ENCODE measurements at regions not wholly inside any gene's neighbourhood (a gene's known extent, or its start where the extent isn't known, plus 50 kb on each side); places are given as distances from the start of the nearest gene placed in this dataset.

DNA sequence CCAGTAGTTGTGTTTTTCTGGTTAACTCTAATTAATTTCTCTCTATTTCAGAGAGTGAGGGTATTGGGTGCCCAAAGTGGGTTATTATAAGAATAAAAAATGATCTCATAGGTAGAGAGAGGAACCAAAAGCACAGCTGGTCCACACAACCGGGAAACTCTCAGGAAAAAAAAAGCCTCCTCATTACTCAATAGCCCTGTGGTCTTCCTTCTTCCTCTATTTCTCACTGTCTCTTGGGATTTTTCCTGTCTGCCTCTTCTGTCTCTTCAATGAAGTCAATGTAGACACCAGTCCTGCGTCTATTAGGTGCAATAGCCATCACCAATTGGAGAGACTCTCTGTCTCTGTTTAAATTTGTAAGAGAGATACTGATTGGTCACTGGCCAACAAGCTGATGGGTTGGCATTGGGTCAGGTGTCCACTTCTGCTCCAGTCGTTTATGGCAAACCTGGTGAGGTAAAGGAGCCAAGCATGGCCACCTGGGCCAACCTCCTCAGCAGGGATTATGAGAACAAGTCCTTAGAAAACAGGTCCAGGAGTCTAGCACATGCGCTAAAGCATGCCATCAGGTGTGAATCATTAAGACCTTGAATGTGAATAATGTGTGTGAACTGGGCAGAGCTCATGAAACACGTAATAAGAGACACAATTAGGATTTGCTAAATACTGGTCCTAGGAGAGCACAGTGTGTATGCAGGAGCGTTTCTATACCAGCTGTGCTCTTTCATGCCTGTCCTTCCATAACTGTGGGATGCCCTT, 443.0 kb upstream of the RUNX1 start:
- no peak for DNase-seq (ENCODE audit: low read depth)

DNA sequence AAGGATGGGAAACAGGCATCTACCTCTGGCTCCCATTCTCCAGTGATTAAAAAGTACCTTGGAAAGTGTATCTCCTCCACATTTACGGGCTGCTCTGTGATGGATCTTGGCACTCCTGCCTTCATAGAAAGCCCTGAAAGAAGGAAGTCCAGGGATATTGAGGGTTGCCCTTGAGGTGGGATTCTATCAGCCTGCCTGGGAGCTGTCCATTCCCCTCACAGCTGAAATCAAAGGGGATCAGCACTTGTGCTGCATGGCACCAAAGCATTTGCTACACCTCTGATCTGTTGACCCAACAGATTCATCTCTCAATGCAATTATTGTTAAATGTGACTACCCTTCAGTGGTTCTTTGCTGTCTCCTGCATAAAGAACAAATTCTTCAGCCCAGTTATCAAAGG, 442.0 kb upstream of the RUNX1 start:
- no peak for DNase-seq (ENCODE audit: low read depth)

GRCh38 chr21:35489389-35489980, 440.4 kb upstream of the RUNX1 start:
- no peak for DNase-seq (ENCODE audit: low read depth)

- no peak for DNase-seq (ENCODE audit: low read depth)
These were observed 439.8 kb upstream of the RUNX1 start for GRCh38 chr21:35488946-35489345.

GRCh38 chr21:35485364-35485763, 436.3 kb upstream of the RUNX1 start:
- DNase-seq (ENCODE audit: low read depth): no peak

GRCh38 chr21:35484851-35485250, 435.7 kb upstream of the RUNX1 start:
- no peak for DNase-seq (ENCODE audit: low read depth)

GRCh38 chr21:35484032-35484431, 434.9 kb upstream of the RUNX1 start:
- DNase-seq (ENCODE audit: low read depth): no peak

GRCh38 chr21:35482933-35483662, 434.0 kb upstream of the RUNX1 start:
- no peak for DNase-seq (ENCODE audit: low read depth)

GRCh38 chr21:35482096-35482495, 433.0 kb upstream of the RUNX1 start:
- no peak for DNase-seq (ENCODE audit: low read depth)

GRCh38 chr21:35481005-35481404, 431.9 kb upstream of the RUNX1 start:
- DNase-seq (ENCODE audit: low read depth): no peak

GRCh38 chr21:35479529-35479928, 430.4 kb upstream of the RUNX1 start:
- DNase-seq (ENCODE audit: low read depth): no peak

- DNase-seq (ENCODE audit: low read depth): no peak
These were observed 430.0 kb upstream of the RUNX1 start for GRCh38 chr21:35479065-35479448.

DNA sequence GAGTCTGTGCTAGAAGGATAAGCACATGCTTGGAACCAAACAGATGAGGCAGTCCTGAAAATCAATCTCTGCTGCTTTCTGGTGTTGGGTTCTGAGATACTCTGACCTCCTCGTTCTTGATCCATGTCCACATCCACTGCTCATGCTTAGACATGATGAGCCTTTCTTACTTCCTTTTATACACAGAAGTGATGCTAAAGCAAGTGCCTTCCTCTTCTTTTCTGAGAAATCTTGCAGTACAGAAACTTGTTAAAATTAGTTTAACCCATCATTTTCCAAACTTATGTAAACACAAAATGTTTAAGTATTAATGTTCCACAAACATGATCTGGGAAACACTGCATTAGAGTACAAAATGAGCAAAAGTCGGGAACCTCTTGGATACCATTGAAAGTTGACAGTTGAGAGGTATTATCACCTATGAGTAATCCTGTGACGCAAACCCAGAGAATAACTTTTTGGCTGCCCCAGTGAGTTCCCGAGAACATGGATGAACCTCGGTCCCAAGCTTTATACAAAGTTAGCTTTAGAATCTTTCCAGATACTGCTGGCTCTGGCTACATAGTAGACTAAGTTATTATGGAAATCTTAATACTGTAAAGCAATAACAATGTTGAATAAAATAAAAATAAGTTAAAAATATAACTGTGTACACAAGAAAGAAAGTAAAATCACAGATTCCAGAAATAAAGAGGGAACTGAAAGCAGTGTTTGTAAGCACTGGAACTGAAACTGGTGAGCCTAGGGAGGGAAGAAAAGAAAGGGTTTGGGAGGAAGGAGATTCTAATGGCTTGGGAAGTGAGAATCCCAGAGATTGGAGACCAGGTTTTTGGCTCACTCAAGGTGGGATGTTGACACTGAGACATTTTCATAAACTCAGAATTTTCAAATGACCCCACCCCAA, 429.3 kb upstream of the RUNX1 start:
- DNase-seq (ENCODE audit: low read depth): no peak

GRCh38 chr21:35477622-35478021, 428.5 kb upstream of the RUNX1 start:
- no peak for DNase-seq (ENCODE audit: low read depth)

GRCh38 chr21:35476621-35477395, 427.7 kb upstream of the RUNX1 start:
- no peak for DNase-seq (ENCODE audit: low read depth)

DNA sequence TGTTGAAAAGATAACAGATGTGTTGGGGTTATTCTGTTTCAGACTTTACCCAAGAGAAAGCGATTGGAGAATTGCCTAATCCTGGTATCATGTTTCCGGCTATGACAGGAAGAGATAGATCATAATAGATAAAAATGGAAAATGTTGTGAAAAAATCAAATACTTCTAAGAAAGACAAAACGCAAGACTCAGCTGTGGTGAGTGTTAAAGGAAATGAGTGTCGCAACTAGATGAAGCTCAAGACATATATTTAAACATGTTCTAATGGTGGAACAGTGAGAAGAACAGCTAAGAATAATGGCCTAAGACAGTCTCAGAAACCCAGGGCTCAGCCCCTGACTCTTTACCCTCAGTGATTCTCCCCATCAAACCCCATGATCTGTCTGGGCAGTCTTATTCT, 426.7 kb upstream of the RUNX1 start:
- DNase-seq (ENCODE audit: low read depth): peak; percentile 68

GRCh38 chr21:35475009-35475408, 425.9 kb upstream of the RUNX1 start:
- no peak for DNase-seq (ENCODE audit: low read depth)

GRCh38 chr21:35473496-35473895, 424.4 kb upstream of the RUNX1 start:
- no peak for DNase-seq (ENCODE audit: low read depth)

- no peak for DNase-seq (ENCODE audit: low read depth)
These were observed 421.4 kb upstream of the RUNX1 start for GRCh38 chr21:35470522-35470921.

DNA sequence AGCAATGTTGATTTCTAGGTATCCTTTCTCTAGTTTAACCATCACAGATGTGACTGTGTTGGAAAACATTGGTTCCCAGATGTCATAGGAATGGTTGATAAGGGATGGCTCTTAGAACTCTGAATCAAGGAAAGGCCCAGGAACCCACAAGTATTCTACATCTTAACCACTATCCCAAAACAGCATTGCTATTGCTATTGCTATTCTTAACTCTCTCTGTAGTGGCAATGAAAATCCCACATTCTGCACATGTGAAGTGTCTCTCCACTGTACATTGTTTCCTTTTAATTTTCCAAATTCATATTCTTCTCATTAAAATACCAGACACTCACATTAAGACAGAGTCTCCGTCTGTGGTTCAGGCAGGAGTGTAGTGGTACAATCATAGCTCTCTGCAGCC, 420.4 kb upstream of the RUNX1 start:
- DNase-seq (ENCODE audit: low read depth): no peak

DNA sequence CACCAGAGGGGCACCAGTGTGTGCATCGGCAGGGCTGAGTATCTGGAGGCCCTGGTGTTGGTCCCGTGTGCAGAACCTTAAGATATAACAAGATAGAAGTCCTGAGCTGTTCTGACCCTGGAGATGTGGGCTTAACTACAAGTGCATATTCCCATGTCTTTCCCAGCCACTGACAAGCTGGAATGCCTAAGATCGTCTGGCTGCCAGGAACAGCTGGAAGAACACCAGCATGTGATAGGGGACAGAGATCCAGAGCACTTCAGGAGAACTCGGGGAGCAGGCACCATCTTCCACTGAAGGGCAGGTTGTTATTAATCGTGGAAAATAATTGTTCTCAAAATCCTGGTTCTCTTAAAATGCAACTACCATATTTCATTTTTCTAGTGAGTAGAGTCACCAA, 419.9 kb upstream of the RUNX1 start:
- DNase-seq (ENCODE audit: low read depth): no peak

GRCh38 chr21:35467566-35467965, 418.5 kb upstream of the RUNX1 start:
- DNase-seq (ENCODE audit: low read depth): no peak

All from CMK (cell line).